ENCODE measurements at regions not wholly inside any gene's neighbourhood (a gene's known extent, or its start where the extent isn't known, plus 50 kb on each side); places are given as distances from the start of the nearest gene placed in this dataset.

DNA sequence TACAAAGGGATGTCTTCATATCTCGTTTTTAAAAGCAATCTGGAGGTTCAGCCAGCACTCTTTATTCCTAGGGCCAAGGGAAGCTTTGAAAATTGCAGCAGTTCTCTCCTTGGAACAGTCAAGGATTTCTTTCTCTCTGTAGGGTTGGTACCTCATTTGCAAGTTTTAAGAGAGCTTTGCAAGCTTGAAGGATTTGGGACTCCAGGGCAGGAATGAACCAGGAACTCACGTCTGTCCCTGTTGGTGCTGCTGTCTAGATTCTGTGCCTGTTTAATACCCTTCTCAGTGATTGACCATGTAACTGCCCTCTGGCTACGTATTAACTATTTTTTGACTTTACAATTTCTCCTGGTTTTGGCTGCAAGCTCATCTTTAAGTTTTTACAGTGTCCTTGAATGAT is 262.5 kb upstream of the ST6GAL2 start:
- TF ChIP-seq, protein P1, sequence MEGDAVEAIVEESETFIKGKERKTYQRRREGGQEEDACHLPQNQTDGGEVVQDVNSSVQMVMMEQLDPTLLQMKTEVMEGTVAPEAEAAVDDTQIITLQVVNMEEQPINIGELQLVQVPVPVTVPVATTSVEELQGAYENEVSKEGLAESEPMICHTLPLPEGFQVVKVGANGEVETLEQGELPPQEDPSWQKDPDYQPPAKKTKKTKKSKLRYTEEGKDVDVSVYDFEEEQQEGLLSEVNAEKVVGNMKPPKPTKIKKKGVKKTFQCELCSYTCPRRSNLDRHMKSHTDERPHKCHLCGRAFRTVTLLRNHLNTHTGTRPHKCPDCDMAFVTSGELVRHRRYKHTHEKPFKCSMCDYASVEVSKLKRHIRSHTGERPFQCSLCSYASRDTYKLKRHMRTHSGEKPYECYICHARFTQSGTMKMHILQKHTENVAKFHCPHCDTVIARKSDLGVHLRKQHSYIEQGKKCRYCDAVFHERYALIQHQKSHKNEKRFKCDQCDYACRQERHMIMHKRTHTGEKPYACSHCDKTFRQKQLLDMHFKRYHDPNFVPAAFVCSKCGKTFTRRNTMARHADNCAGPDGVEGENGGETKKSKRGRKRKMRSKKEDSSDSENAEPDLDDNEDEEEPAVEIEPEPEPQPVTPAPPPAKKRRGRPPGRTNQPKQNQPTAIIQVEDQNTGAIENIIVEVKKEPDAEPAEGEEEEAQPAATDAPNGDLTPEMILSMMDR (IDR thresholded peaks at IDR 0.05): no peak
- TF ChIP-seq POLR2AphosphoS5 (IDR thresholded peaks at IDR 0.05): no peak
- no peak for TF ChIP-seq EP300 (IDR thresholded peaks at IDR 0.05)
- TF ChIP-seq POLR2A (IDR thresholded peaks at IDR 0.05): no peak

Data from stomach (tissue), 4 donors.